Panc1 (cell line): ENCODE measurements at regions not wholly inside any gene's neighbourhood (a gene's known extent, or its start where the extent isn't known, plus 50 kb on each side); places are given as distances from the start of the nearest gene placed in this dataset.

Experiments
- ATAC-seq: fragments of 200-7000 bp; cut with Tn5 transposase; 2 replicates; pipeline ENCODE4 v1.9.1; 2020; ENCODE audit warnings: mild to moderate bottlenecking, moderate library complexity
- BruUV-seq: library from RNA; stranded (reverse); fragments of 400-500 nt; replicated peaks from 2 replicates; lab custom pipeline; 2021; lab: Mats Ljungman, UMichigan
- CTCF ChIA-PET: fragments of 300-600 bp; sonication (Branson Sonifier 250); formaldehyde crosslinking; loops from one replicate; lab custom pipeline; 2022; ENCODE audit warnings: antibody characterized with exemption; lab: Charles Lee
- POLR2A ChIA-PET: fragments of 300-600 bp; sonication (Branson Sonifier 250); formaldehyde crosslinking; loops from one replicate; lab custom pipeline; 2022; ENCODE audit warnings: antibody characterized with exemption; lab: Charles Lee
- DNase-seq: peaks from one replicate; pipeline ENCODE4 v3.0.0-alpha.2; 2010; ENCODE audit warnings: low read depth, low spot score
- H3K27ac ChIP-seq: 2 replicates; pipeline ENCODE4 v1.5.1; 2011; ENCODE audit warnings: mild to moderate bottlenecking, low read length, inconsistent platforms
- H3K27me3 ChIP-seq: fragments of 200-500 bp; sonication (Bioruptor generic); 2 replicates; pipeline ENCODE4 v1.6.0; 2014; ENCODE audit warnings: low read length, inconsistent platforms; ENCODE audit not compliant: control insufficient read depth, insufficient read depth
- H3K36me3 ChIP-seq: fragments of 200-500 bp; sonication (Bioruptor generic); 2 replicates; pipeline ENCODE4 v1.5.1; 2014; ENCODE audit warnings: inconsistent platforms, mild to moderate bottlenecking, low read length, moderate library complexity; ENCODE audit not compliant: control insufficient read depth, insufficient read depth
- H3K4me1 ChIP-seq: 2 replicates; pipeline ENCODE4 v1.5.1; 2011; ENCODE audit warnings: inconsistent platforms, mild to moderate bottlenecking, low read length, moderate library complexity; ENCODE audit not compliant: control insufficient read depth, insufficient read depth
- H3K4me3 ChIP-seq, 2 experiments: 2 replicates each; pipeline ENCODE4 v1.5.1; 2011 to 2012; ENCODE audit warnings: low read depth in 2 of 2, low read length in 2 of 2, mild to moderate bottlenecking in 2 of 2, inconsistent platforms in 1 of 2, moderate library complexity in 1 of 2
- H3K9me3 ChIP-seq: fragments of 200-500 bp; sonication (Bioruptor generic); 2 replicates; pipeline ENCODE4 v1.5.1; 2014; ENCODE audit warnings: low read depth, mild to moderate bottlenecking, inconsistent platforms, low read length, moderate library complexity; ENCODE audit not compliant: control insufficient read depth, insufficient read depth
- CTCF ChIP-seq: fragments of 450-650 bp; IDR thresholded peaks from 2 replicates; pipeline ENCODE4 v1.5.1; 2017; ENCODE audit warnings: mild to moderate bottlenecking
- POLR2AphosphoS5 ChIP-seq: IDR thresholded peaks from 2 replicates; pipeline ENCODE4 v1.6.1; 2012; ENCODE audit warnings: mild to moderate bottlenecking, low read depth, low read length, moderate library complexity
- REST ChIP-seq, 2 experiments: IDR thresholded peaks; 2 replicates each; pipeline ENCODE4 v1.6.1; 2011 to 2012; ENCODE audit warnings: low read depth in 2 of 2, control low read depth in 1 of 2, low read length in 1 of 2, mild to moderate bottlenecking in 1 of 2, moderate library complexity in 1 of 2; ENCODE audit not compliant: insufficient read depth in 1 of 2
- SIN3A ChIP-seq: IDR thresholded peaks from 2 replicates; pipeline ENCODE4 v1.6.1; 2012; ENCODE audit warnings: low read depth, mild to moderate bottlenecking, low read length, moderate library complexity, borderline replicate concordance; ENCODE audit not compliant: insufficient read depth
- TCF7L2 ChIP-seq: IDR thresholded peaks from 2 replicates; pipeline ENCODE4 v1.6.1; 2011; ENCODE audit warnings: mild to moderate bottlenecking, low read depth, low read length, inconsistent platforms
- in situ Hi-C: cut with HindIII; loops from 2 replicates; pipeline ENCODE4 v1.10.0; 2016; ENCODE audit warnings: low sequenced_read_pairs, low pct_unique_long_range_greater_than_20kb
- intact Hi-C: fragments of 100-400 bp; cut with micrococcal nuclease; formaldehyde crosslinking; loops from one replicate; pipeline ENCODE4 v1.10.0; 2022; ENCODE audit not compliant: unreplicated experiment

- BruUV-seq: no TSS peak
- ChIA-PET POLR2A (no interaction called here), CTCF (no interaction called here)
- in situ Hi-C loops: no loop called here
- Histone ChIP-seq H3K36me3 (no peaks in the 10 kb centered on the region), H3K4me1 (no peaks in the 10 kb centered on the region), H3K4me3 (no peak overlapping the region), H3K9me3 (no peaks in the 10 kb centered on the region), H3K27ac (no peak overlapping the region), H3K27me3 (no peaks in the 10 kb centered on the region)
- ATAC-seq (no peak), DNase-seq (no peak)
- intact Hi-C loops: no loop called here
- no peak for TF ChIP-seq SIN3A
- TF ChIP-seq POLR2AphosphoS5: no peak
These were observed 165.3 kb downstream of the IRX2 start for GRCh38 chr5:2586016-2586715.

- H3K4me3 ChIP-seq: no peak overlapping the region
- H3K9me3 ChIP-seq: no peaks in the 10 kb centered on the region
- no peak for DNase-seq
- ChIA-PET POLR2A (no interaction called here), CTCF (no interaction called here)
- no peaks in the 10 kb centered on the region for H3K4me1 ChIP-seq
- no peaks in the 10 kb centered on the region for H3K27me3 ChIP-seq
- in situ Hi-C loops: no loop called here
- intact Hi-C loops: no loop called here
- no peak overlapping the region for H3K27ac ChIP-seq
- no TSS peak for BruUV-seq
- H3K36me3 ChIP-seq: no peaks in the 10 kb centered on the region
- TF ChIP-seq TCF7L2 (no peak), POLR2AphosphoS5 (no peak), REST (IDR thresholded peaks at IDR 0.05; ENCODE audit: insufficient read depth in 1 of 2, low read depth in 2 of 2, low read length in 1 of 2) (no peak), SIN3A (no peak), CTCF (no peak)
- no peak for ATAC-seq
These were observed 166.8 kb downstream of the IRX2 start for GRCh38 chr5:2584579-2585269.

- Histone ChIP-seq H3K4me3 (no peak overlapping the region), H3K27me3 (no peaks in the 10 kb centered on the region), H3K27ac (no peak overlapping the region), H3K9me3 (no peaks in the 10 kb centered on the region), H3K4me1 (no peaks in the 10 kb centered on the region), H3K36me3 (no peaks in the 10 kb centered on the region)
- intact Hi-C loops (no loop called here), in situ Hi-C loops (no loop called here)
- BruUV-seq: no TSS peak
- DNase-seq: no peak
- ATAC-seq: no peak
- ChIA-PET CTCF (no interaction called here), POLR2A (no interaction called here)
- no peak for TF ChIP-seq POLR2AphosphoS5
- no peak for TF ChIP-seq CTCF
- no peak for TF ChIP-seq TCF7L2
- no peak for TF ChIP-seq REST (IDR thresholded peaks at IDR 0.05; ENCODE audit: insufficient read depth in 1 of 2, low read depth in 2 of 2, low read length in 1 of 2)
- TF ChIP-seq SIN3A: no peak
These were observed 169.0 kb downstream of the IRX2 start for GRCh38 chr5:2582507-2582906.
